H7 (cell line): ENCODE measurements at regions not wholly inside any gene's neighbourhood (a gene's known extent, or its start where the extent isn't known, plus 50 kb on each side); places are given as distances from the start of the nearest gene placed in this dataset.

Source experiments
- DNase-seq: peaks from one replicate; pipeline ENCODE4 v3.0.0; 2012
- H3K27me3 ChIP-seq: 2 replicates; pipeline ENCODE4 v1.6.0; 2011; ENCODE audit warnings: mild to moderate bottlenecking, low read length; ENCODE audit not compliant: control insufficient read depth, insufficient read depth
- H3K36me3 ChIP-seq: replicated peaks from 2 replicates; pipeline ENCODE4 v1.5.1; 2011; ENCODE audit warnings: low read length; ENCODE audit not compliant: control insufficient read depth, insufficient read depth
- H3K4me3 ChIP-seq: 2 replicates; pipeline ENCODE4 v1.5.1; 2011; ENCODE audit warnings: low read depth, mild to moderate bottlenecking, control low read depth, low read length, moderate library complexity; ENCODE audit not compliant: insufficient read depth

DNA sequence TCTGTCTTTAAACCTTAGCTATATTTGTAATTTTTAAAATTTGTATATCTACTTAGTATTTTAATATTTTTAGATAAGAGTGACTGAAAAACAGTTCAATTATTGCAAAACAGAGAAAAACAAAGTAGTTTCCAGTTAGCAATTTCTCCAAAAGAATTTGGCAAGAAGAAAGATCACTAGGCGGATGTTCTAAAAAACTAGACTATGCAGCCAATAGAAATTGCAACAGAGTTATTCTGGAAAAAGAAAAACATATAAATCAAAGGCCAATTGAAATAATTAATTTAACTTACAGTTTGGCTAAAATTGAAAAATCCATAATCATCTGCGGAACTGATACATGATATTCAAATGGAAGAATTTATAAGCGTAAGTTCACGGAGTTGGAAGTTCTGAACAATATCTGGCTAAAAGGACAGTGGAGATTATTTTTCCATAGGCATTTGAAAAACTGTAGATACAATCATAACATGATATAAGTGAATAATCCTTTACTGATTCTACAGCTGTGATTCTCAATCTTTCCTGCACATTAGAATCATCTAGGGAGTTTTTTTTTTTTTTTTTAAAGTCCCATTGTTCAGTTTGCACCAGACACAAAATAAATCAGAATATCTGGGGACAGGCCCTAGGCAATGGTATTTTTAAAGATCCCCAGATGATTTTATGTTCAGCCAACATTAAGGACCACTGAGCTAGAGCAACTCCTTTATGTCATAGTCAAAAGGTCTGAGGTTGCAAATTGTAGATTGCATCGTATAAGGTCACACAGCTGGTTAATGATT lies 605.1 kb upstream of the DAB2 start:
- H3K4me3 ChIP-seq: no peak overlapping the region
- H3K36me3 ChIP-seq: no peaks in the 10 kb centered on the region

DNA sequence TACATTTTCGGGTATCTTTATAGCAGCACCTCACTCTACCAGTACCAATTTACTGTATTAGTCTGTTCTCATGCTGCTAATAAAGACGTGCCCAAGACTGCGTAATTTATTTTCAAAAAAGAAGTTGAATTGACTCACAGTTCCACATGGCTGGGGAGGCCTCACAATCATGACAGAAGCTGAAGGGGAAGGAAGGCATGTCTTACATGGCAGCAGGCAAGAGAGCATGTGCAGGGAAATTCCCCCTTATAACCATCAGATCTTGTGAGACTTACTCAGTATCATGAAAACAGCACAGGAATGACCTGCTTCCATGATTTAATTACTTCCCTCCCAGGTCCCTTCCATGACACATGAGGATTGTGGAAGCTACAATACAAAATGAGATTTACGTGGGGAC lies 602.6 kb upstream of the DAB2 start:
- DNase-seq: no peak
- no peaks in the 10 kb centered on the region for H3K36me3 ChIP-seq
- no peak overlapping the region for H3K4me3 ChIP-seq
- H3K27me3 ChIP-seq: no peaks in the 10 kb centered on the region

More for the DNA sequence above, 605.1 kb upstream of the DAB2 start:
- no peaks in the 10 kb centered on the region for H3K27me3 ChIP-seq
- no peak for DNase-seq

DNA sequence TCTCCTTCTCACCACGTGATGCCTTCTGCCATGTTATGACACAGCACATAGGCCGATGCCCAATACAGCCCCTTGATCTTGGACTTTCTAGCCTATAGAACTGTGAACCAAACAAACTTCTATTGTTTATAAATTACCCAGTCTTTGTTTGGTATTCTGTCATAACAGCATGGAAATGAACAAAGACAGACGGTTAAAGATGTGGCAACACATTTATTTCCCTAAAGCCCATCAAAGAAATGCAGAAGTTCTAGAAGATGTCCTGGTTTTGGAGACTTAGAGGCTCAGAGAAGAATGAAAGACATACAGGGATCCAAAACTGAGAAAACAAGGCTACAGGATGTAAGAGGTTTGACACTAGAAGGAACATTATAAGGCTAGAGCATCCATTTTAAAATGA lies 600.8 kb upstream of the DAB2 start:
- Histone ChIP-seq H3K4me3 (no peak overlapping the region), H3K27me3 (no peaks in the 10 kb centered on the region), H3K36me3 (no peaks in the 10 kb centered on the region)
- no peak for DNase-seq

DNA sequence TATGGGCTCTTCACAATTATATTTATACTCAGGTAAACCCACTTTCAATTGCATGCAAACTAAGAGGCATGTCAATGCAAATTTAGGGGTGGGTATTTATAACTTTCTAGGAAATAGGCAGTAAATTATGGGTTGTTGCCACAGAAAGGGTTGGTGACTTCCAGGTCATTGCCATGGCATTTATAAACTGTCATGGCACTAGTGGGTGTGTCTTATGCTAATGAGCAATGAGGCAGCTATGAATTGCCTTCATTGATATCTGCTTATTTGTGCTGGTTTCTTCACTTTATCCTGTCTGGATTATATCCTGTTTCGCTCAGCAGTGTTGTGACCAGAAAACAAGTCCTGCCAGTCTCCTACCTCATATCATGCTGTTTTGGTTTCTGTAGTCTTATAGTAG lies 597.3 kb upstream of the DAB2 start:
- Histone ChIP-seq H3K4me3 (no peak overlapping the region), H3K36me3 (no peaks in the 10 kb centered on the region), H3K27me3 (no peaks in the 10 kb centered on the region)
- no peak for DNase-seq

DNA sequence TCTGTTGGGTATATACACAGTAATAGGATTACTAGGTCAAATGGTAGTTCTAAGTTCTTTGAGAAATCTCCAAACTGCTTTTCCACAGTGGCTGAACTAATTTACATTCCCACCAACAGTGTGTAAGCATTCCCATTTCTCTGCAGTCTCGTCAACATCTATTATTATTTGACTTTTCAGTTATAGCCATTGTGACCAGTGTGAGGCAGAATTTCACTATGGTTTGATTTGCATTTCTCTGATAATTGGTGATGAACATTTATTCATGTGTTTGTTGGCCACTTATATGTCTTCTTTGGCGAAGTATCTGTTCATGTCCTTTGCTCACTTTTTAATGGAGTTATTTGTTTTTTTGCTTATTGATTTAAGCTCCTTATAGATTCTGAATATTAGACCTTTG lies 596.2 kb upstream of the DAB2 start:
- Histone ChIP-seq H3K4me3 (no peak overlapping the region), H3K27me3 (no peaks in the 10 kb centered on the region), H3K36me3 (no peaks in the 10 kb centered on the region)
- DNase-seq: no peak

DNA sequence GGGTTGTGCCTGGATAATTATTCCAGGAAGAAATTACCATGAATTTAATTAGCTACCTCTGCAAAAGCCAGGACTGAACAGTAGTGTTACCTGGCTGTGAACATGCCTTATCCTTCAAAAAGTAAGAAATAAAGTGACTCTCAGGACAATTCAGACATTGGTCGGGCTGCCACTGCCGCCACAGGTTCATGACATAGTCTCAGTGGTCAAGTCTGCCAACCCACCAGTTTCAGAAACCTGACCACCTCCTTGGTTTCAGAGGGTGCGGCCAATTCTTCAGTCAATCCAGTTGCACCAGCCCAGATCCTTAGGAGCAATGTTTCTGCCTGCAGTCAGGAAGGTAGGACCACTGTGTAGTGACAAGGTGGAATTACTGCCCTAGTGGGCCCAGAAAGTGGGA lies 593.1 kb upstream of the DAB2 start:
- no peaks in the 10 kb centered on the region for H3K27me3 ChIP-seq
- DNase-seq: no peak
- H3K36me3 ChIP-seq: no peaks in the 10 kb centered on the region
- H3K4me3 ChIP-seq: no peak overlapping the region

DNA sequence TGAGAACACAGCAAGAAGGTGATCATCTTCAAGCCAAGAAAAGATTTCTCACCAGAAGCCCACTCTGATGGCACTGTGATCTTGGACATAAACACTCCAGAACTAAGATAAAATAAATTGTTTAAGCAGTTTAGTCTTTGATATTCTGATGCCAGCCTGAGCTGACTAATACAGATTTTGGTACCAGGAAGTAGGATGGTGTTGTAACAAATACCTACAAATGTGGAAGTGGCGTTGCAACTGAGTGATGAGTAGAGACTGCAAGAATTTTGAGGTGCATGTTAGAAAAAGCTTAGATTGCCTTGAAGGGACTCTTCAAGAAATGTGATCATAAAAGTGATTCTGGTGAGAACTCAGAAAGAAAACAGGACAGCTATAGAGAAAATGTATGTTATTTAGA lies 592.4 kb upstream of the DAB2 start:
- no peak overlapping the region for H3K4me3 ChIP-seq
- H3K36me3 ChIP-seq: no peaks in the 10 kb centered on the region
- H3K27me3 ChIP-seq: no peaks in the 10 kb centered on the region
- no peak for DNase-seq

DNA sequence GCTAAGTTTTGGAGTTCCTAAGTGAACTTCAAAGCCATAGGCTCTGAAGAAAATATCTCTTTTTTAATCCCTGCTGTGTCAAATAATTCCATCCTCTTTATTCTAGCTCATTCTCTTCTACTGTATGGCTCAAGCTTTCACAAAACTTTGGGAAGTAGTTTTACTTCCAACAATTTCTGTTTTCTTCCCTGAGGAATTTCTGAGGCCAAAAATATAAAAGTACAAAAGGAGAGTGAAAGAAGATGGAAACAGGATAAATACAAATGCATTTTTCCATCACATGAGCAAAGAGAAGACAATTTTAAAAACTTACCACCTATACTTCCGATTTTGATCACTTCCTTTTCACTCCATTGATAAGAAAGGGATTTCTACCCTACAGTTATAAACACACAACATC lies 585.7 kb upstream of the DAB2 start:
- no peaks in the 10 kb centered on the region for H3K27me3 ChIP-seq
- no peak for DNase-seq
- no peak overlapping the region for H3K4me3 ChIP-seq
- no peaks in the 10 kb centered on the region for H3K36me3 ChIP-seq

DNA sequence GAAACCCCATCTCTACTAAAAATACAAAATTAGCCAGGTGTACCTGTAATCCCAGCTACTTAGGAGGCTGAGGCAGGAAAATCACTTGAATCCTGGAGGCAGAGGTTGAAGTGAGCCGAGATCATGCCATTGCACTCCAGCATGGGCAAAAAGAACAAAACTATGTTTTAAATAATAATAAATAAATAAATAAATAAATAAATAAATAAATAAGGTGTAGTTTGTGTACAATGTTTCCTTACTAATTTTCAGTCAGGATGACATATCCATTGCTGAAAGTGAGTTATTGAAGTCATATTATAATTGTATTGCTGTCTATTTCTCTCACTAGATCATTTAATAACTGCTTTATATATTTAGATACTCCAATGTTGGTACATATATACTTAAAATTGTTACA lies 581.5 kb upstream of the DAB2 start:
- no peaks in the 10 kb centered on the region for H3K27me3 ChIP-seq
- DNase-seq: no peak
- H3K36me3 ChIP-seq: no peaks in the 10 kb centered on the region
- no peak overlapping the region for H3K4me3 ChIP-seq

DNA sequence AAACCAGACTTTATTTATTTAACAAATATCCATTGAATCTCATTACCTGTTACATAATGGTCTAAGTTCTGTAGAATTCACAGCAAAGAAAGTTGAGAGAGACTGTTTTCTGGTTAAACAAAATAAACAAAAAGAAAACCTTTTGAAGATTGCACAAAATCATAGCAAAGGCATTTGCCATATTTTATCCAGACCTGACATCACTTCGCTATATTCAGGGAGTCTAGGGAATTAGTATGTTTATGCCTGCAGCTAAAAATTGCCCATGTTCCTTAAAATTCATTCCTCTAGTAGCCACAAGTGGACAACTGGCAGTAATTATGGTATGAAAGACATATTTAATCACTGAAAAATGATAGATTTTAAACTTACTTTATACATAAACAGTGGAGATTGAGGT lies 577.0 kb upstream of the DAB2 start:
- Histone ChIP-seq H3K4me3 (no peak overlapping the region), H3K27me3 (no peaks in the 10 kb centered on the region), H3K36me3 (no peaks in the 10 kb centered on the region)
- DNase-seq: no peak

DNA sequence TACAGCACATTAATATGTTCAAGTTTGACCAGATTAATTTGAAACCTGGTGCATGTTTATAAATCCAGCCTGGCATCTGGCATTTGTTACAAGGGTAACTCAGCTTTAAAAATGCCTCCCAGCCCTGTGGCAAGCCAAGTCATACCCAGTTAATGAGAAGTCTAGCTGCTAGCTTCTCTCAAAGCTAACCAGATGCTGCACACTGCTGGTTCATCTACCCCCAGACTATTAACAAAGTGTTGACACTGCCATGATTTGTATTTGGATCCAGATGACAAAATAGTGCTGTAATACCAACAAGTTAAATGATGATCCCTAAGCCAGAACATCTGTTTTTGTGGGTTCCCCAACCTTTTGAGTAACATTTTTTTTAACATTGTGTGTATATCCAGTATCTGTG lies 573.7 kb upstream of the DAB2 start:
- H3K4me3 ChIP-seq: no peak overlapping the region
- no peaks in the 10 kb centered on the region for H3K36me3 ChIP-seq
- no peak for DNase-seq
- H3K27me3 ChIP-seq: no peaks in the 10 kb centered on the region

DNA sequence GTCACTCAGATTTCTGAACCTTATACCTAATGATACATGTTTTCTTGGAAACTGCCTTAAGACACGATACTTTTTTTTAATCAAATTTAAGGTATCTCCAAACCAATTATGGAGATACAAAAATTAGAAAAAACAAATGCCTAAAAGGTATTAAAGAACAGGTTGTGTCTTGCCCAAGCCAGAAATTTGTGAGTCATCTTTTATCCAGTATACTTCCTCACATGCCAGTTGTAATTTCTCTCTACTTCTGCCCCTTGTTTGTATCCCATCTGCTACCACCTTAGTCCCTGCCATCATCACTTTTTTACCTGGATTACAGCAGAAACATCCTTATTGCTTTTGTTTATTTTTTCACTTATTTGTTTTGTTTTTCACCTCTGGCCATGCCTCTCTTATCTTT lies 571.2 kb upstream of the DAB2 start:
- no peak overlapping the region for H3K4me3 ChIP-seq
- no peaks in the 10 kb centered on the region for H3K36me3 ChIP-seq
- DNase-seq: no peak
- no peaks in the 10 kb centered on the region for H3K27me3 ChIP-seq

DNA sequence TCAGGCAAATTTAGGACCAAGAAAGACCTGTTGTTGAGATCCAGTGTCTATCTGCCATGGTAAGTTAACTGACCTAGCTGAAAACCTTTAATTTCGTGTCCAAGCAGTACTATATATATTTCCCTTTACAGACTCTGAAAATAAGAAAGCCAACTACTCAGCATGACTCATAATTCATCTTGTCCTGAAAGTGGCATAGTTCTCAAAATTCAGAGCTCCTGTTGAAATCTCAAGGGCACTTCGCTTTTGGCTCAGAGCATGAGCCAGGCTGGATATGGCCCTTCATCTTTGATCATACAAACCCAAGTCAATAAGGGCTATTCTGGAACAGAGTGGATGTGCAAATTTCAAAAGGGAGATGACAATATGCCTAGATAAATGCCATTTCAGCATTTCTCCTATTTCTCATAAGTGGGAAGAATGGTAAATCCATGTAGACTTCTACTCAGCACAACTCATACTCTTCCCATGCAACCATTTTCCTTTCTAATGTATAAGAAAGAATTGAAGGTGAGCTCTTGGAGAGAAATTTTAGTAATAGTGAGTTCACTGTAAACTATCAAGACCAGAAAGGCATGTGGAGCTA lies 567.9 kb upstream of the DAB2 start:
- Histone ChIP-seq H3K27me3 (no peaks in the 10 kb centered on the region), H3K36me3 (no peaks in the 10 kb centered on the region), H3K4me3 (no peak overlapping the region)
- no peak for DNase-seq

DNA sequence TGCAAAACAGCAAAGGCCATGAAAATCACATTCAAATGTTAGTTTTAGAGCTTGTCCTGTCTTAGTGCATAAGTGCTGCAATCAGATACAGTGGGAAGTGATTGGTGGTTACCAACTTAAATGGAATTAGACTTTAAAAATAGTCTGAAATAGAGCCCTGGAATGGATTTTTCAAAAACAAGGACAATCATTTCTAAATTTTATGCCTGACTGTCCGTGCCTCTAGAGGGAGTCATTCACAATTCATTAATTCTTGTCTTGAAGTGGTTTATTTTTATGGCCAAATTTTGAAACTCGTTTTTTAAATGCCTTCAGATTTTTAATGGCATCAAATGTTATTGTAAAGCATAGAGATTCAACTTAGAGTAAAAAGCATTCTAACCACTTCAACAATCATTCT lies 561.8 kb upstream of the DAB2 start:
- Histone ChIP-seq H3K36me3 (no peaks in the 10 kb centered on the region), H3K4me3 (no peak overlapping the region), H3K27me3 (no peaks in the 10 kb centered on the region)
- DNase-seq: no peak

DNA sequence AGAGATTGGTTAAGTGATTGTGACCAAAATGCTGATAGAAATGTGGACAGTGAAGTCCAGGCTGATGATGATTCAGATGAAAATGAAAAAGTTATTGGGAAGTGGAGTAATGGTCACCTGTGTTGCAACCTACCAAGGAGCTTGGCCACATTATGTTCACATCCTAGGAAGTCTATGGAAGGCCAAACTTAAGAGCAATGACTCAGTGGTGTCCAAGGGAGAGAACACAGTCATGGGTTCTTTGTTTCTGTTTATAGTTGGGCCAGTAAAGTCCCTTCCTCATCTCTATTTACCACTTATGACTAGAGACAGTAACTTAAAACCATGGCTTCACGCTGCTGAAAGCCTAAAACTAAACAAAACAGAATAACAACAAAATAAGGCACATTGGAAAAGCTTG lies 555.3 kb upstream of the DAB2 start:
- no peak overlapping the region for H3K4me3 ChIP-seq
- DNase-seq: no peak
- H3K27me3 ChIP-seq: no peaks in the 10 kb centered on the region
- no peaks in the 10 kb centered on the region for H3K36me3 ChIP-seq
